ENCODE measurements at regions not wholly inside any gene's neighbourhood (a gene's known extent, or its start where the extent isn't known, plus 50 kb on each side); places are given as distances from the start of the nearest gene placed in this dataset.

GRCh38 chr11:92837595-92837994, 131.9 kb upstream of the MTNR1B start:
- Histone ChIP-seq H3K36me3 (no peaks in the 10 kb centered on the region), H3K27me3 (peaks cover 0 to 6% (median 0%) of the 10 kb centered on the region in 7 donors), H3K9me3 (no peaks in the 10 kb centered on the region), H3K27ac (no peak overlapping the region), H3K4me1 (no peaks in the 10 kb centered on the region), H3K4me3 (no peak overlapping the region)
- ATAC-seq (no peak), DNase-seq (no peak)
- 76 to 81% methylated on average over 3 of the region's 3 CpGs for WGBS, 2 donors
- intact Hi-C loops (cut with DNase I): no loop called here
- TF ChIP-seq, protein P1, sequence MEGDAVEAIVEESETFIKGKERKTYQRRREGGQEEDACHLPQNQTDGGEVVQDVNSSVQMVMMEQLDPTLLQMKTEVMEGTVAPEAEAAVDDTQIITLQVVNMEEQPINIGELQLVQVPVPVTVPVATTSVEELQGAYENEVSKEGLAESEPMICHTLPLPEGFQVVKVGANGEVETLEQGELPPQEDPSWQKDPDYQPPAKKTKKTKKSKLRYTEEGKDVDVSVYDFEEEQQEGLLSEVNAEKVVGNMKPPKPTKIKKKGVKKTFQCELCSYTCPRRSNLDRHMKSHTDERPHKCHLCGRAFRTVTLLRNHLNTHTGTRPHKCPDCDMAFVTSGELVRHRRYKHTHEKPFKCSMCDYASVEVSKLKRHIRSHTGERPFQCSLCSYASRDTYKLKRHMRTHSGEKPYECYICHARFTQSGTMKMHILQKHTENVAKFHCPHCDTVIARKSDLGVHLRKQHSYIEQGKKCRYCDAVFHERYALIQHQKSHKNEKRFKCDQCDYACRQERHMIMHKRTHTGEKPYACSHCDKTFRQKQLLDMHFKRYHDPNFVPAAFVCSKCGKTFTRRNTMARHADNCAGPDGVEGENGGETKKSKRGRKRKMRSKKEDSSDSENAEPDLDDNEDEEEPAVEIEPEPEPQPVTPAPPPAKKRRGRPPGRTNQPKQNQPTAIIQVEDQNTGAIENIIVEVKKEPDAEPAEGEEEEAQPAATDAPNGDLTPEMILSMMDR (IDR thresholded peaks at IDR 0.05): no peak

DNA sequence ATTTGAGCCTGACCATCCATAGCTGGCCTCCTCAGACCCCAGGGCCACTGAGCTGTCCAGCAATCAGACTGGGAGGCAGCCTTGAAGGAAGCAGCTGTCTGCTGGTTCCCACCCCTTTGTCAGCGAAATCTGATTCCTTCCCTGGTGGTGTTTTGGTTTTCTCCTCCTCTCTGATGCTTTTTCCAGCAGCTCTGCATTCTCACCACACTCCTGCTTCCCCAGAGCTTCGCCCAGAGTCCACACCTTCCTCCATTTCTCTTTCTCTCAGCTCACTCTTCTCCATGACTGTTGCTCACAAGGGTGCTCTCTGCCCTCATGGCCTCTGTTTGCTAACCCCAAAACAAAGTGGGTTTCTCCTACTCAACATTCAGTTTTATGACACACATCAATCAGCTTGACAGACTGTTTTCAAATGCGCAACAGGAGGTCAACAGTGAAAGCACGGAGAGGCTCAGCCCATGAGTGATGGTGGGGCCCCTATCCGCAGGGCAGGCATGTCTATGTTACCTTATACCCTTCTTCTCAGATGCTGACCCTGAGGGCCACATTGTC, 130.6 kb upstream of the MTNR1B start:
- Histone ChIP-seq H3K4me1 (no peaks in the 10 kb centered on the region), H3K27ac (no peak overlapping the region), H3K27me3 (peaks cover 0 to 5% (median 0%) of the 10 kb centered on the region in 7 donors), H3K9me3 (no peaks in the 10 kb centered on the region), H3K4me3 (no peak overlapping the region), H3K36me3 (no peaks in the 10 kb centered on the region)
- TF ChIP-seq, protein P1 (IDR thresholded peaks at IDR 0.05): no peak
- no peak for ATAC-seq
- DNase-seq: no peak
- whole genome bisulfite sequencing, 2 donors: 59 to 64% methylated on average over 5 of the region's 5 CpGs
- intact Hi-C loops (cut with DNase I): no loop called here

GRCh38 chr11:92839450-92839849, 130.0 kb upstream of the MTNR1B start:
- ATAC-seq (no peak), DNase-seq (no peak)
- intact Hi-C loops (cut with DNase I): no loop called here
- Histone ChIP-seq H3K9me3 (no peaks in the 10 kb centered on the region), H3K4me1 (no peaks in the 10 kb centered on the region), H3K36me3 (no peaks in the 10 kb centered on the region), H3K4me3 (no peak overlapping the region), H3K27me3 (peaks cover 0 to 3% (median 0%) of the 10 kb centered on the region in 7 donors), H3K27ac (no peak overlapping the region)
- TF ChIP-seq, protein P1 (IDR thresholded peaks at IDR 0.05): no peak
- 82 to 86% methylated on average over 5 of the region's 5 CpGs for WGBS, 2 donors

- no peaks in the 10 kb centered on the region for H3K9me3 ChIP-seq
- no peak for DNase-seq
- no peak overlapping the region for H3K27ac ChIP-seq
- no peaks in the 10 kb centered on the region for H3K4me1 ChIP-seq
- no peak overlapping the region for H3K4me3 ChIP-seq
- no peaks in the 10 kb centered on the region for H3K36me3 ChIP-seq
- TF ChIP-seq, protein P1 (IDR thresholded peaks at IDR 0.05): no peak
- 79 to 87% methylated on average over 1 of the region's 1 CpG for WGBS, 2 donors
- intact Hi-C loops (cut with DNase I): no loop called here
- H3K27me3 ChIP-seq: no peaks in the 10 kb centered on the region
- no peak for ATAC-seq
Measured at GRCh38 chr11:92841719-92842118, 127.7 kb upstream of the MTNR1B start.
